SJCRH30 (cell line): ENCODE measurements at regions not wholly inside any gene's neighbourhood (a gene's known extent, or its start where the extent isn't known, plus 50 kb on each side); places are given as distances from the start of the nearest gene placed in this dataset.

Experiments used
- DNase-seq, 2 experiments: peaks; one replicate each; pipeline ENCODE4 v3.0.0-alpha.2; 2015 to 2020
- H3K27ac ChIP-seq: fragments of 250-450 bp; sonication (Bioruptor Pico); 2 replicates; pipeline ENCODE4 v1.5.1; 2020; ENCODE audit warnings: mild to moderate bottlenecking, moderate library complexity
- H3K27me3 ChIP-seq: fragments of 250-450 bp; sonication (Bioruptor Pico); 2 replicates; pipeline ENCODE4 v1.5.1; 2020; ENCODE audit warnings: mild to moderate bottlenecking, moderate library complexity
- H3K36me3 ChIP-seq: fragments of 250-450 bp; sonication (Bioruptor Pico); 2 replicates; pipeline ENCODE4 v1.5.1; 2020; ENCODE audit warnings: mild to moderate bottlenecking, moderate library complexity
- H3K4me1 ChIP-seq: fragments of 250-450 bp; sonication (Bioruptor Pico); 2 replicates; pipeline ENCODE4 v1.5.1; 2020; ENCODE audit warnings: mild to moderate bottlenecking, moderate library complexity
- H3K4me3 ChIP-seq: fragments of 250-450 bp; sonication (Bioruptor Pico); 2 replicates; pipeline ENCODE4 v1.5.1; 2020; ENCODE audit warnings: mild to moderate bottlenecking, moderate library complexity
- H3K9me3 ChIP-seq: fragments of 250-450 bp; sonication (Bioruptor Pico); replicated peaks from 2 replicates; pipeline ENCODE4 v1.5.1; 2020; ENCODE audit warnings: mild to moderate bottlenecking, moderate library complexity

- H3K4me1 ChIP-seq = no peaks in the 10 kb centered on the region
- no peaks in the 10 kb centered on the region for H3K36me3 ChIP-seq
- no peak overlapping the region for H3K27ac ChIP-seq
- no peaks in the 10 kb centered on the region for H3K9me3 ChIP-seq
- H3K4me3 ChIP-seq = no peak overlapping the region
- peak; percentile 5 to 47 for DNase-seq
- H3K27me3 ChIP-seq = no peaks in the 10 kb centered on the region
Observed at GRCh38 chr3:152183473-152183872, 85.3 kb upstream of the MBNL1 start.

- no peak for DNase-seq
- no peaks in the 10 kb centered on the region for H3K36me3 ChIP-seq
- H3K4me1 ChIP-seq = no peaks in the 10 kb centered on the region
- no peak overlapping the region for H3K4me3 ChIP-seq
- H3K27me3 ChIP-seq = no peaks in the 10 kb centered on the region
- no peaks in the 10 kb centered on the region for H3K9me3 ChIP-seq
- no peak overlapping the region for H3K27ac ChIP-seq
Observed at GRCh38 chr3:152184971-152185686, 83.6 kb upstream of the MBNL1 start.

- Histone ChIP-seq H3K36me3 (no peaks in the 10 kb centered on the region), H3K9me3 (no peaks in the 10 kb centered on the region), H3K4me1 (no peaks in the 10 kb centered on the region), H3K27me3 (no peaks in the 10 kb centered on the region), H3K27ac (no peak overlapping the region), H3K4me3 (no peak overlapping the region)
- no peak for DNase-seq
Observed at GRCh38 chr3:152185891-152186630, 82.7 kb upstream of the MBNL1 start.

GRCh38 chr3:152190636-152191183, 78.0 kb upstream of the MBNL1 start:
- H3K27ac ChIP-seq = no peak overlapping the region
- no peak overlapping the region for H3K4me3 ChIP-seq
- no peaks in the 10 kb centered on the region for H3K36me3 ChIP-seq
- no peaks in the 10 kb centered on the region for H3K27me3 ChIP-seq
- no peaks in the 10 kb centered on the region for H3K9me3 ChIP-seq
- no peak for DNase-seq
- H3K4me1 ChIP-seq = no peaks in the 10 kb centered on the region

- Histone ChIP-seq H3K27me3 (no peaks in the 10 kb centered on the region), H3K4me1 (no peaks in the 10 kb centered on the region), H3K4me3 (no peak overlapping the region), H3K9me3 (no peaks in the 10 kb centered on the region), H3K27ac (no peak overlapping the region), H3K36me3 (no peaks in the 10 kb centered on the region)
- DNase-seq = no peak
Observed at GRCh38 chr3:152192050-152192449, 76.7 kb upstream of the MBNL1 start.

GRCh38 chr3:152192936-152193672, 75.6 kb upstream of the MBNL1 start:
- Histone ChIP-seq H3K27ac (no peak overlapping the region), H3K9me3 (no peaks in the 10 kb centered on the region), H3K27me3 (no peaks in the 10 kb centered on the region), H3K4me3 (no peak overlapping the region), H3K36me3 (no peaks in the 10 kb centered on the region), H3K4me1 (no peaks in the 10 kb centered on the region)
- no peak for DNase-seq

GRCh38 chr3:152193673-152194267, 75.0 kb upstream of the MBNL1 start:
- Histone ChIP-seq H3K9me3 (no peaks in the 10 kb centered on the region), H3K36me3 (no peaks in the 10 kb centered on the region), H3K4me1 (no peaks in the 10 kb centered on the region), H3K27me3 (no peaks in the 10 kb centered on the region), H3K27ac (no peak overlapping the region), H3K4me3 (no peak overlapping the region)
- DNase-seq = no peak

GRCh38 chr3:152195206-152195605, 73.5 kb upstream of the MBNL1 start:
- no peak for DNase-seq
- no peaks in the 10 kb centered on the region for H3K4me1 ChIP-seq
- H3K9me3 ChIP-seq = no peaks in the 10 kb centered on the region
- H3K27ac ChIP-seq = no peak overlapping the region
- H3K4me3 ChIP-seq = no peak overlapping the region
- no peaks in the 10 kb centered on the region for H3K36me3 ChIP-seq
- no peaks in the 10 kb centered on the region for H3K27me3 ChIP-seq

GRCh38 chr3:152196782-152197181, 71.9 kb upstream of the MBNL1 start:
- H3K36me3 ChIP-seq = no peaks in the 10 kb centered on the region

GRCh38 chr3:152197451-152197850, 71.3 kb upstream of the MBNL1 start:
- Histone ChIP-seq H3K27ac (no peak overlapping the region), H3K27me3 (no peaks in the 10 kb centered on the region), H3K4me1 (no peaks in the 10 kb centered on the region), H3K4me3 (no peak overlapping the region), H3K36me3 (no peaks in the 10 kb centered on the region), H3K9me3 (no peaks in the 10 kb centered on the region)
- no peak for DNase-seq

More at GRCh38 chr3:152196782-152197181, 71.9 kb upstream of the MBNL1 start:
- Histone ChIP-seq H3K9me3 (no peaks in the 10 kb centered on the region), H3K27ac (no peak overlapping the region), H3K4me1 (no peaks in the 10 kb centered on the region), H3K4me3 (no peak overlapping the region), H3K27me3 (no peaks in the 10 kb centered on the region)
- no peak for DNase-seq

- Histone ChIP-seq H3K27ac (no peak overlapping the region), H3K9me3 (no peaks in the 10 kb centered on the region), H3K36me3 (no peaks in the 10 kb centered on the region), H3K4me1 (no peaks in the 10 kb centered on the region), H3K27me3 (no peaks in the 10 kb centered on the region), H3K4me3 (no peak overlapping the region)
- DNase-seq = no peak
Observed at GRCh38 chr3:152197937-152198336, 70.8 kb upstream of the MBNL1 start.

- no peaks in the 10 kb centered on the region for H3K27me3 ChIP-seq
- no peaks in the 10 kb centered on the region for H3K36me3 ChIP-seq
- DNase-seq = no peak
- H3K9me3 ChIP-seq = no peaks in the 10 kb centered on the region
- H3K4me1 ChIP-seq = no peaks in the 10 kb centered on the region
- H3K27ac ChIP-seq = no peak overlapping the region
- H3K4me3 ChIP-seq = no peak overlapping the region
Observed at GRCh38 chr3:152198665-152199064, 70.1 kb upstream of the MBNL1 start.

- Histone ChIP-seq H3K9me3 (no peaks in the 10 kb centered on the region), H3K27ac (no peak overlapping the region), H3K36me3 (no peaks in the 10 kb centered on the region), H3K4me1 (no peaks in the 10 kb centered on the region), H3K27me3 (no peaks in the 10 kb centered on the region), H3K4me3 (no peak overlapping the region)
- DNase-seq = no peak
Observed at GRCh38 chr3:152199102-152199840, 69.5 kb upstream of the MBNL1 start.
